GM21423 (cell line): ENCODE measurements at regions not wholly inside any gene's neighbourhood (a gene's known extent, or its start where the extent isn't known, plus 50 kb on each side); places are given as distances from the start of the nearest gene placed in this dataset.

Experiments
- ATAC-seq: cut with Tn5 transposase; IDR thresholded peaks from one replicate; pipeline ENCODE4 v1.9.1; 2021; ENCODE audit warnings: mild to moderate bottlenecking, moderate library complexity; ENCODE audit not compliant: unreplicated experiment

DNA sequence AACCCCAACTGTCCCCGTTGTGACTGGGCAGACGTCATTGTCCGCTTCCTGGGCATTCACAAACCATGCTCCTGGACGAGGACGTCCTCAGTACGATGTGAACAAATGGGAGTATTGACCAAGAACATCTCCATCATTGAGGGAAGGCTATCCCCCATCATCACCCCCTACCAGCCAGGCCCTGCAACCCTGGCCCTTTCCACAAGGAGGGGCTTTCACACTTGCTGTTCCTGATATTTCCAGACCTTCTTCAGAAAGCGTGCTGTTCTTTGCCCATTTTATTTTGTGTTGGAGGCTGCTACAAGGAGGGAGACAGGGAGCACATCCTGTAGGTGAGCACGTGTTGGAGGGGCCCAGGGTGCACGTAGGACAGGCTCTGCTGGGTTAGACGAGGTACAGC is 277.0 kb upstream of the LRRC3B start:
- no peak for ATAC-seq

DNA sequence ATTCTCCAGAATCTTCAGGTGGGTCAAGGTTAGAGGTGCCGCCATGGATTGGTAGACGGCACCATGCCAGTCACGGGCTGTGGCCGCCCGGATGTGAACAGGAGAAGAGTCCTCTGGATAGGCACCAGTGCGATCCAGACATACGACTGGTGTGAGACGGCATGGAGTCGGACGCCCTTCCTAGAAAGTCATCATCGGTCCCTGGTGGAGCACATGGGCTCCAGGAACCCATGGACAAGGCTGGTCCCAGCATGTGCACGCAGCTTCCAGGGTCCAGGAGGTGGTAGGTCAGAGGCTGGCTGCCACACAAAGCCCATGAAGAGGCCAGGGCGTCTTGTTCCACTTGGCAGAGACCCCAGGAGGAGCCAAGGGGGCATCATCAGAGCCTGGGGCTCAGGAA is 276.1 kb upstream of the LRRC3B start:
- ATAC-seq, result no peak

DNA sequence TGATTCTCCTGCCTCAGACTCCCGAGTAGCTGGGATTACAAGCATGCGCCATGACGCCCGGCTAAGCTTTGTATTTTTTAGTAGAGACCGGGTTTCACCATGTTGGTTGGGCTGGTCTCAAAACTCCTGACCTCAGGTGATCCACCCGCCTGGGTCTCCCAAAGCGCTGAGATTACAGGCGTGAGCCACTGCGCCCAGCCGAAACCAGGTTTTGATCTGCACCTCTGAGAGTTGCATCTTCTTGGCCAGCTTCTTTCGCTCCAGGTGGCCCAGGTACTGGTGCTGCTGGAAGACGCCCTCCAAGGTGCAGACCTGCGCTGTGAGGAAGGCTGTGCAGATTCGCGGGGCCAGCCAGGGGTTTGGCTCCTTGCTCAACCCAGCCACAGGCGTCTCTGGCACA is 275.4 kb upstream of the LRRC3B start:
- ATAC-seq, result no peak

GRCh38 chr3:26350853-26351252 is 271.7 kb upstream of the LRRC3B start:
- ATAC-seq, result no peak

GRCh38 chr3:26353097-26353496 is 269.5 kb upstream of the LRRC3B start:
- no peak for ATAC-seq

DNA sequence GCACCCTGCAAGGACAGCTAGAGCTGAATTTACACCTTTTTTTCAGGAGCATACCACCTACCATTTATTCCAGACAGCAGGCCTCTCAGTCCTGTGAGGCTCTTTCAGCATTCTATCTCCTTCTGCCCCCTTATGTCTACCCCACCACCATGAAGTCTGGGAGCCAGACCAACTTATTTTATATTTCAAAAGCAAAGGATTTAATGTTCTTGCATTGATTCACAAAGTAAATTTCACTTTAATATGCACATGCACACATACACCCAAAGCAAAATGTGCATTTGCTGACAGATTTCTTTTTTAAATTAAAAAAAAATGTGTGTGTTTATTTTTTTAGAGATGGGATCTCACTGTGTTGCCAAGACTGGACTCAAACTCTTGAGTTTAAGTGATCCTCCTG is 264.2 kb upstream of the LRRC3B start:
- no peak for ATAC-seq

DNA sequence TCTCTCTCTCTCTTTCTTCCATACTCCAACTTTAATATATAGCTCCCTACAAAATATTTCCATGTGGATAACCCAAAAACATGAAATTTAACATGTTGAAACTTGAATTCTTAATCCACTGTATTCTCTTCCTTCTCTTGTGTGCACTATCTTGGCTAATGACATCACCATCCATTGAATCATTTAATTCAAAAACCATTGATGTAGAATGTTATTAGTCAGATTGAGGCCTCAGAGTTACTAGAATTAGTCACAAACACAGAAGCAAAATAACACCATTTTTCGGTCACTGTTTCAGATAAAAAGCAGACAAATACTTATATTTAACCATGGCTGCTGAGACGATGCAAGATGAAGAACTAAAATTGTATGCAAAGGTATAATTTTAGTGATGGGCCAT is 256.9 kb upstream of the LRRC3B start:
- no peak for ATAC-seq

- no peak for ATAC-seq
These were observed 254.3 kb upstream of the LRRC3B start for GRCh38 chr3:26368312-26368711.

GRCh38 chr3:26369133-26369532 is 253.4 kb upstream of the LRRC3B start:
- no peak for ATAC-seq

DNA sequence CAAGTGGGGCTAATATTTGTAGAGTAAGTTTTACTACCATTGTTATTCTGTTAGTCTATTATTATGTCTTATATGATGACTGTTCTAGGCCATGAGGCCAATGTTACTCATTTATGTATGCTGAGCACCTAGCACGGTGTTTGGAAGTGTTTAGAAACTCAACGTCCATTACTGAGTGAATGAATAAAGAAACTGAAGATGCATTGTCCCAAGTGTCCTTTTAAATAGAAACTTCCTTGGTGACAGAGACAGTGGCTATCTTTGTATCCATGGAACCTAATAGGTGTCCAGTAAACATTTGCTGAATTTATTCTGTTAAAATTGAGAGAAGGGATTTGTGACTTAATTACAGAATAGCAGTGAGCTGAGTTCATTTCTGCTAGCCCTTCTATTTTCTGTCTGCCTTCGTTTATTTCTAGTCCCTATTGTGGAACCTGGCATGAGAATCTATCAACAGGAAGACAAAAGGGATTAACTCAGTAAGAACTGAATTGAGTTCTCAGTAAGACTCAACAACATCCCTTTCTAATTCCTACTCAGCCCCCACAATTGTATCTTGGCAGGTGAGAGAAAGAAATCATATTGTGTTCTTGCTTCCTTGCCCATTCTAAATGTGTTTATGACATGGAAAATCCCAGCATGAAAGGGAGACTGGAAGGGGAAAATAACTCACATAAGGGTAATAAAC is 246.6 kb upstream of the LRRC3B start:
- no peak for ATAC-seq

DNA sequence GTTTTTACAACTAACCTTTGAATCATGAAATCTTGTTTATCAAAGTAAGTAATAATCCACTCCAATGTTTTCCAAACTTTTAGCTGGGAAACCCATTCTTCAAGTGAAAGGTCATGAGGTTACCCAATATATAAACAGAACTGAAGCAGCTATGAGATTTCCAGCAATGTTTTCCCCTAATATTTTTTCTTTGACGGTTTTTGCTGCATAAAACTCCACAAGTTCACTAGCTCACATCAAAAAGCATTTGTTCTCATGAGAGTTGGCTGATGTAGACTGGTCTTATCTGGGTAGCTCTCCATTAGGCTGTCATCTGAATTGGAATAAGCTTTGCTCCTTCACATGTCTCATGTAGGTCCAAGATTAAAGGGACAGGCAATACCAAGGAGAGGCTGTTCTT is 241.2 kb upstream of the LRRC3B start:
- no peak for ATAC-seq

DNA sequence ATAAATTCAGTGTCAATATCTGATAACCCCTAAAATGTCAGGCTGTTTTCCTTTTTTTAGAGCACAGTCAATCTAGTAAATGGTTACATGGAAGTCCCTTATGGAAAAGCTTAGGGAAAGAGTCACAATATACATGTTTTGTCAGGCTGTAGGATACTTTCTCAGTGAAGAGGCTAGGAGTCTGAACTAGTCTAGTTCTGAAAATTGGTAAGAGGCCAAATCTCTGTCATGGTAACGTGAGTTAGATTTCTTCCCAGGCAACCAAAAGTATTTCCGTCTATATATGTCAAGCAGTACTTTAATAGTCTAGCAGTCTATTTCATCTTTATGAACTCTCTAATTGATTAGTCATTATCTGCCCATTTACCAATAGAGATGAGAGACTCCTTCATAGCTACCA is 215.9 kb upstream of the LRRC3B start:
- no peak for ATAC-seq

- ATAC-seq, result no peak
These were observed 204.0 kb upstream of the LRRC3B start for GRCh38 chr3:26418553-26418952.

GRCh38 chr3:26422415-26422814 is 200.2 kb upstream of the LRRC3B start:
- no peak for ATAC-seq

DNA sequence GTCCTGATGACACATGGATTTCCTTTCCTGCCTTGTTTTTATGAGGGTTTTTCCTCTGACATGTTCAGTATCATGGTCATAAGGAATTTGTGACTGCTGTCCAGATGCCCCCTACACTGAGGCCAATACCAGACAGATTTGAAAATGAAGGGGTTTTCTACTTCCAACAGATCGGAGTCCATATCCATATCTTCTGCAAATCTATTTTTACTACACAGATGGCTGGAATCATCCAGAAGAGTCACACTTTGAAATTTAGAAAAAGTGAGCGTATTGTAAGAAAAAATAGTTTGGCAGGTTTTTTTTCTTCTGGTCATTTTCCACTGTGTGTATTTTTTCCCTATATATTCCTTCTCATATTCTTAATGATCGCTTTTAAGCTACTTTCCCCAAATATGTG is 197.5 kb upstream of the LRRC3B start:
- no peak for ATAC-seq

DNA sequence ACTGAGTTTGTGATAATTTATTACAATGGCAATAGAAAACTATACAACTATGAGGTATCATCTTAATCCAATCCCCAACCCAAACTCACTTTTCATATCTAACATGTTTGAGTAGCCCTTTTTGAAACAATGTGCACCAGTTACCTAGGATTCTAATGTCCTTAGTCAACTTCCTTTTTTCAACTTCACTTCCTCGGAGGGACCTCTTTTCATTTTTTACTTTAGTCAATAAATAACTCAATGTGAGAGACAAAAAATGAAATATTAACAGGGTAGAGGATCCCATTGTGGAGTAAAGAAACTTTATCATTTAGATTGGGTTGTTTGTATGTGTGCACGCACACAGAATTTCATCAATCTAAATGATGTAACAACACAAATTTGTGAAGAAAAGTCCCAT is 193.6 kb upstream of the LRRC3B start:
- no peak for ATAC-seq

DNA sequence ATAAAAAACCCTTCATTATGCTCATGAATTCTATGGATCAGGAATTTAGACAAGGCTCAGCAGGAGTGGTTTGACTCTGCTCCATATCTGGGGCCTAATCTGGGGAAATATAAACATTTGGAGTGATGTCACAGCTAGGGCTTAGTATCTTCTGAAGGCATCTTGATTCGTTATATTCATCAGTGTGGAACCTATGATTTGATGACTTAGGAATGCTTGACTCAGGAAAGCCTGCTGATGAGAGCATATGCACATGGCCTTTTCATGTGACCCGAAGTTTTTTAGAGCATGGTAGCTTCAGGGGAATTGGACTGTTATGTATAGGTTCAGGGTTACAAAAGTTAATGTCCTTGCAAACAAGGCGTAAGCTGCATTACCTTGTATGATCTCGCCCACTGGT is 184.9 kb upstream of the LRRC3B start:
- ATAC-seq, result no peak

GRCh38 chr3:26438325-26438940 is 184.1 kb upstream of the LRRC3B start:
- ATAC-seq, result no peak

DNA sequence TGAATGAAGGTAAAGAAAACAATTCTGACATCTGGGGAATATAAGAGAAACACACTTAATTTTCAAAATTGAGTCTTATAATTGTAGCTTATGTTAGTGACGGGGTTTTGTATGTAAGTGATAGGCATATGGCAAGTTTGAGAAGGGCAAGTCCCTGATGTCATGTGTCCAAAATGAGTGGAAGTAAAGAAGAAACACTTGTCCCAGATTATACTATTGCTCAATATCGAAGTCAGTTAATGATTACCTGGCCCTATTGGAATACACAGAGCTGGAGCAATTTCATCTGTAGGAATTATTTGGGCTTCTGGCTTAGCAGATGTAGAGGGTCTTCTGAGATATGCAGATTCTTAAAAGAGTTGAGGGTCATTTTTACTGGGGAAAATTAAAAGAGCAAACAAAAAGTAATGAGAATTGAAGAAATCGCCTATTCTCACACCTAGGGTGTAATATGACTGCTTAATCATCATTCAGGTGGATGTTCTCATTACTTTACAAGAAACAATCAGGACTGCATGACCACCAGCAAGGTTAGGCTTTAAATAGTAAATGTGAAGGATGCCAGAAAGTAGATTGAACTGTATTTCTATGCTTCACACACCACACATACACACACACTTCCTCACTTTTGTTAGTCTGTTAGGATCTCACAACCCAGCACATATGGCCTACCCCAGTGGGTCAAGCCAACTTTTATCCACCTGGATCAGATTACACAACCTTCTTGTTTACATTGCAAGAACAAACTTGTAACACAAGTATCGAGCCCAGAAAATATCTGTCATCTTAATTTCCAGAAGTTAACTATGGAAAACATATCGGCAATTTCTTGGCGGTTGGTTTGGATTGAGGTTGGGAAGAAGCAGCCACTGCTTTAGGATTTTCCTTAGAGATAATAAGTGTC is 183.3 kb upstream of the LRRC3B start:
- no peak for ATAC-seq

GRCh38 chr3:26449996-26450395 is 172.6 kb upstream of the LRRC3B start:
- no peak for ATAC-seq

DNA sequence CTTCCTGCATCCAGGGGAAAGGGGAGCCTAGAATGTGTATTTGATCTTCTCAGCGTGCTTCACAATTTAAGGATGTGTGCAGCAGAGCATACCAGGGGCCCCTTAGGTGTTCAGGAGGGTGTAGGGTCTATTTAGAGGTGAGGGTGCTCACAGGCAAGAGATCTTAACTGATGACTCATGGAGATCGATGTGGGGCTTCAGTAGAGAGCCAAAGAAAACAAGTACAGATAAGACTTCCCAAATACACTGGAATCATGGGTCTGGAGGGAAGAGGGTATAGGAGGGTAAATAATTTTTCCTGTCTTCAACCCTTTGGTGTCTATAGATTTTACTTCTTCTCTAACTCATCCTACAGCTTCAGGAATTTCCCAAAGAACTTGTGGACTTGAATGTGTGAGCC is 170.2 kb upstream of the LRRC3B start:
- no peak for ATAC-seq

DNA sequence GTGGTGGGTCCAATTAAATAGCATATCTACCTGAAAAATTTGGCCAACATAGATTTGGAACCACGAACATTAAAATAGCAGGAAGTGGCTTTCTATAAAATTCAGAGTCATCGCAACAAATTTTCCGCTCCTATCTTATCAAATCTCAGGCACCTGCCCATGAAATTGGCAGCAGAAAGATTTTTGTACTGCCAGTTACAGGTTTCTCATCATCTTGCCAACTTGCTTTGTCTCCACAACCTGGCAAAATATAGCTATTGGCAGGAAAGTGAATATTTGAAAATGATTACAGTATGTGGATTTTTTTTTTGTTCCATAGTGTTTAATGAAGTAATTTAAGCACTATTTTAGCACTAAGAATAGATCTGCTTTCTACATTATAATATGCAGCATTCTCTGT is 161.6 kb upstream of the LRRC3B start:
- ATAC-seq, result no peak
